K562 (cell line): ENCODE measurements at regions not wholly inside any gene's neighbourhood (a gene's known extent, or its start where the extent isn't known, plus 50 kb on each side); places are given as distances from the start of the nearest gene placed in this dataset.

Experiments
- ATAC-seq: fragments of 200-7000 bp; cut with Tn5 transposase; 3 replicates; pipeline ENCODE4 v1.9.1; 2020; ENCODE audit warnings: moderate library complexity
- BruUV-seq: library from RNA; stranded (reverse); fragments of 400-500 nt; replicated peaks from 2 replicates; lab custom pipeline; 2021; lab: Mats Ljungman, UMichigan
- CTCF ChIA-PET: fragments of 300-600 bp; formaldehyde crosslinking; extraction: SDS; loops from one replicate; lab custom pipeline; 2021; ENCODE audit warnings: low intra/inter-chr PET ratio; lab: Yijun Ruan, JAX
- POLR2A ChIA-PET: fragments of 300-600, 350-650 bp; sonication (Branson Sonifier 250); formaldehyde crosslinking; extraction: SDS; loops from one replicate; lab custom pipeline; 2021; ENCODE audit warnings: antibody characterized with exemption, inconsistent platforms; lab: Yijun Ruan, JAX
- DNase-seq, 4 experiments: peaks; one replicate each; pipeline versions ENCODE4 v3.0.0 to v3.0.0-alpha.2; 2011 to 2018; ENCODE audit warnings: low spot score in 3 of 4, mixed read lengths in 3 of 4; ENCODE audit errors: extremely low read depth in 1 of 4
- FAIRE-seq: peaks from 2 replicates; lab custom pipeline; 2011; peaks lifted over from hg19 to GRCh38; lab: Jason Lieb, UNC
- H2AFZ ChIP-seq: 2 replicates; pipeline ENCODE4 v1.6.0; 2011; ENCODE audit warnings: low read depth, low read length, control low read depth, inconsistent platforms
- H3K27ac ChIP-seq: fragments of 200-600 bp; 3 replicates; pipeline ENCODE4 v1.8.0; 2011; ENCODE audit warnings: low read depth, mild to moderate bottlenecking, control low read depth, inconsistent platforms, low read length, moderate library complexity, mixed read lengths; ENCODE audit errors: extremely low read depth
- H3K27me3 ChIP-seq, 2 experiments: fragments of 300-600 bp in 1 of 2; 2 replicates in 1 of 2; 3 replicates in 1 of 2; pipeline versions ENCODE4 v1.6.0 to v1.8.0; 2011; ENCODE audit warnings: inconsistent platforms in 2 of 2, low read length in 2 of 2, mild to moderate bottlenecking in 1 of 2, mixed read lengths in 1 of 2, moderate library complexity in 1 of 2; ENCODE audit not compliant: control insufficient read depth in 2 of 2, insufficient read depth in 2 of 2
- H3K36me3 ChIP-seq: fragments of 300-600 bp; 3 replicates; pipeline ENCODE4 v1.8.0; 2011; ENCODE audit warnings: mild to moderate bottlenecking, low read length, inconsistent platforms; ENCODE audit not compliant: control insufficient read depth, insufficient read depth
- H3K4me1 ChIP-seq, 2 experiments: fragments of 200-600 bp in 1 of 2; replicated peaks in 1 of 2; 2 replicates in 1 of 2; 3 replicates in 1 of 2; pipeline versions ENCODE4 v1.5.1 to v1.8.0; 2011; ENCODE audit warnings: inconsistent platforms in 2 of 2, low read length in 2 of 2, mild to moderate bottlenecking in 1 of 2, mixed read lengths in 1 of 2, moderate library complexity in 1 of 2; ENCODE audit not compliant: control insufficient read depth in 2 of 2, insufficient read depth in 2 of 2
- H3K4me2 ChIP-seq: 2 replicates; pipeline ENCODE4 v1.6.1; 2011; ENCODE audit warnings: low read length, control low read depth, inconsistent platforms, mixed read lengths; ENCODE audit not compliant: insufficient read depth
- H3K4me3 ChIP-seq: fragments of 200-600 bp; sonication (generic), shearing (Covaris generic); 2 replicates; pipeline ENCODE4 v1.5.1; 2016; ENCODE audit warnings: control low read depth, inconsistent platforms
- H3K79me2 ChIP-seq: fragments of 200-600 bp; 3 replicates; pipeline ENCODE4 v1.8.0; 2011; ENCODE audit warnings: low read length, inconsistent platforms; ENCODE audit not compliant: control insufficient read depth, insufficient read depth
- H3K9ac ChIP-seq, 2 experiments: 2 replicates each; pipeline versions ENCODE4 v1.6.0 to v1.6.1; 2011; ENCODE audit warnings: low read depth in 2 of 2, low read length in 2 of 2, control low read depth in 1 of 2, inconsistent platforms in 1 of 2, mild to moderate bottlenecking in 1 of 2, mixed read lengths in 1 of 2; ENCODE audit not compliant: insufficient read depth in 1 of 2
- H3K9me1 ChIP-seq: one replicate; pipeline ENCODE4 v1.6.0; 2011; ENCODE audit warnings: inconsistent platforms, mild to moderate bottlenecking, low read length, moderate library complexity; ENCODE audit not compliant: control insufficient read depth, insufficient read depth
- H3K9me3 ChIP-seq: replicated peaks from 2 replicates; pipeline ENCODE4 v1.5.1; 2011; ENCODE audit warnings: low read depth, low read length, inconsistent platforms; ENCODE audit not compliant: control insufficient read depth, insufficient read depth
- H4K20me1 ChIP-seq: replicated peaks from 2 replicates; pipeline ENCODE4 v1.6.1; 2011; ENCODE audit warnings: low read length, inconsistent platforms, mixed read lengths; ENCODE audit not compliant: control insufficient read depth, insufficient read depth
- CUX1 ChIP-seq: fragments of 200-800 bp; sonication (Bioruptor generic); IDR thresholded peaks from 2 replicates; pipeline ENCODE4 v1.6.1; 2016; ENCODE audit warnings: missing genetic modification characterization, missing compliant biosample characterization
- DMBX1 ChIP-seq: fragments of 250-450 bp; sonication (Bioruptor Pico); IDR thresholded peaks from 2 replicates; pipeline ENCODE4 v1.8.0; 2022; ENCODE audit warnings: inconsistent platforms, mild to moderate bottlenecking, moderate library complexity, borderline replicate concordance
- DPF2 ChIP-seq: fragments of 450-650 bp; IDR thresholded peaks from 2 replicates; pipeline ENCODE4 v1.6.1; 2016
- ESRRA ChIP-seq: fragments of 450-650 bp; IDR thresholded peaks from 2 replicates; pipeline ENCODE4 v1.6.1; 2014; ENCODE audit warnings: low read depth, mild to moderate bottlenecking, moderate library complexity, borderline replicate concordance
- LCOR ChIP-seq: sonication (generic); formaldehyde crosslinking; IDR thresholded peaks from 2 replicates; pipeline ENCODE4 v1.8.0; 2022; ENCODE audit warnings: mild to moderate bottlenecking, missing genetic modification reagents
- PURB ChIP-seq: sonication (generic); formaldehyde crosslinking; IDR thresholded peaks from 2 replicates; pipeline ENCODE4 v1.9.0; 2021; ENCODE audit warnings: low read depth, mild to moderate bottlenecking, missing genetic modification reagents
- RBM22 ChIP-seq: fragments of 200-400 bp; formaldehyde crosslinking; IDR thresholded peaks from 2 replicates; pipeline ENCODE4 v1.6.1; 2018; ENCODE audit warnings: low read length, low read depth; ENCODE audit not compliant: poor library complexity, severe bottlenecking
- SMAD4 ChIP-seq: fragments of 250-450 bp; sonication (Bioruptor Pico); conservative IDR thresholded peaks from 2 replicates; pipeline ENCODE4 v1.8.0; 2021; ENCODE audit warnings: inconsistent platforms, mild to moderate bottlenecking, moderate library complexity
- ZC3H8 ChIP-seq: fragments of 450-650 bp; IDR thresholded peaks from 2 replicates; pipeline ENCODE4 v1.6.1; 2017
- ZNF133 ChIP-seq: fragments of 250-450 bp; sonication (Bioruptor Pico); IDR thresholded peaks from 2 replicates; pipeline ENCODE4 v1.4.0; 2020; ENCODE audit warnings: mild to moderate bottlenecking
- ZNF347 ChIP-seq: fragments of 450-650 bp; formaldehyde crosslinking; IDR thresholded peaks from 2 replicates; pipeline ENCODE4 v1.4.0; 2020; ENCODE audit warnings: low read depth, mild to moderate bottlenecking, moderate library complexity
- ZNF507 ChIP-seq: conservative IDR thresholded peaks from 2 replicates; pipeline ENCODE4 v1.6.1; 2017; ENCODE audit warnings: missing genetic modification characterization, missing compliant biosample characterization
- in situ Hi-C: fragments of 300-500 bp; cut with MboI; formaldehyde crosslinking; loops from 4 replicates; pipeline ENCODE4 v1.15.0; 2018; ENCODE audit warnings: inconsistent platforms, mixed read lengths
- intact Hi-C: fragments of 100-400 bp; cut with micrococcal nuclease; formaldehyde crosslinking; loops from 2 replicates; pipeline ENCODE4 v1.14.2; 2022
- TF ChIP-seq, protein P1 (sequence below): sonication (generic); formaldehyde crosslinking; IDR thresholded peaks from 2 replicates; pipeline ENCODE4 v1.8.1; 2023; ENCODE audit warnings: missing genetic modification reagents, mild to moderate bottlenecking, borderline replicate concordance

DNA sequence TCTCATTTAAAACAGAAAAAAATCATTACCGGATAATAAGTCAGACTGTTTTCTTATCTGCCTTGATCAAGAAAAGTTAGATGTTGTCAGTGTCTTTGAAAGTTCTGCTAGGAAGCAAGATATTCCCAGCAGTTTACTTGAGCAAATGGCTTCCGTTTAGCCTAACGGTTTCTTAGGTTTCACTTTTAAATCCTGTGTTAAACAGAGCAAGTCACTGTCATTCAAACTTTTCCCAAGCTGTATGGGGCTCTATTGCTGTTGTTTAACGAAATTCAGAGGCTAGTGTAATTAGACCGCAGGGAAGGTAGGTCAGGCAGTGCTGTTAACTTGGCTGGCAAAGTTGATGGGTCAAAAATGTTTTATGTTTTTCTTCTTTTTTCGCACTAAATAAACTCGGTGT, 80.3 kb upstream of the NEIL3 start (continued):
- TF ChIP-seq CUX1 (CRISPR knock-in tag) (no peak), DPF2 (no peak), PURB (no peak), ZNF507 (no peak)

DNA sequence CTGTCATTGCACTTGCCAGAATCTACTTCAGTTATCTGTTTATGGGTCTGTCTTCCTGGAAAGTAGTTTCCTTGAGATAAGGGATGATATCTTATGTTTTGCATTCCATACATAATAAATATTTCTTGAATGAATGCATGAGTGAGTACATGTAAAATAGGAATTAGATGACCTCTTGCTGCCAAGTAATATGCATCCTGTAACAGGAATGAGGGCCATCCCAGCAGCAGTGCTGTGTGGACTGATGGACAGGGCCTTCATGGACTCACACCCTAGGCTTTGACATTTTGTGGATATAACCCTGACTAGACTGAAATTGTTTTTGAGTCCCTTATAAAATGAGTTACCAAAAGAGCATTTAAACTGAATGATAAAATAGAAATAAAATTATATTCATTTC, 77.2 kb upstream of the NEIL3 start:
- intact Hi-C loops (no loop called here), in situ Hi-C loops (no loop called here)
- Histone ChIP-seq H3K79me2 (no peaks in the 10 kb centered on the region), H3K36me3 (no peaks in the 10 kb centered on the region), H3K27me3 (no peaks in the 10 kb centered on the region; a peak in 1 of 5 replicates), H3K9ac (no peak overlapping the region), H3K27ac (no peak overlapping the region), H4K20me1 (no peaks in the 10 kb centered on the region), H3K9me1 (no peaks in the 10 kb centered on the region), H3K4me2 (no peak overlapping the region), H2AFZ (no peak overlapping the region), H3K4me3 (no peak overlapping the region), H3K9me3 (no peaks in the 10 kb centered on the region), H3K4me1 (peaks cover 0 to 3% of the 10 kb centered on the region in 2 experiments; a peak in 1 of 5 replicates)
- no peak for DNase-seq
- FAIRE-seq: no peak
- BruUV-seq: no TSS peak
- no peak for ATAC-seq
- ChIA-PET POLR2A (no interaction called here), CTCF (no interaction called here)
- TF ChIP-seq ZNF347 (CRISPR knock-in tag): no peak
- no peak for TF ChIP-seq SMAD4 (CRISPR knock-in tag)
- TF ChIP-seq, protein P1, sequence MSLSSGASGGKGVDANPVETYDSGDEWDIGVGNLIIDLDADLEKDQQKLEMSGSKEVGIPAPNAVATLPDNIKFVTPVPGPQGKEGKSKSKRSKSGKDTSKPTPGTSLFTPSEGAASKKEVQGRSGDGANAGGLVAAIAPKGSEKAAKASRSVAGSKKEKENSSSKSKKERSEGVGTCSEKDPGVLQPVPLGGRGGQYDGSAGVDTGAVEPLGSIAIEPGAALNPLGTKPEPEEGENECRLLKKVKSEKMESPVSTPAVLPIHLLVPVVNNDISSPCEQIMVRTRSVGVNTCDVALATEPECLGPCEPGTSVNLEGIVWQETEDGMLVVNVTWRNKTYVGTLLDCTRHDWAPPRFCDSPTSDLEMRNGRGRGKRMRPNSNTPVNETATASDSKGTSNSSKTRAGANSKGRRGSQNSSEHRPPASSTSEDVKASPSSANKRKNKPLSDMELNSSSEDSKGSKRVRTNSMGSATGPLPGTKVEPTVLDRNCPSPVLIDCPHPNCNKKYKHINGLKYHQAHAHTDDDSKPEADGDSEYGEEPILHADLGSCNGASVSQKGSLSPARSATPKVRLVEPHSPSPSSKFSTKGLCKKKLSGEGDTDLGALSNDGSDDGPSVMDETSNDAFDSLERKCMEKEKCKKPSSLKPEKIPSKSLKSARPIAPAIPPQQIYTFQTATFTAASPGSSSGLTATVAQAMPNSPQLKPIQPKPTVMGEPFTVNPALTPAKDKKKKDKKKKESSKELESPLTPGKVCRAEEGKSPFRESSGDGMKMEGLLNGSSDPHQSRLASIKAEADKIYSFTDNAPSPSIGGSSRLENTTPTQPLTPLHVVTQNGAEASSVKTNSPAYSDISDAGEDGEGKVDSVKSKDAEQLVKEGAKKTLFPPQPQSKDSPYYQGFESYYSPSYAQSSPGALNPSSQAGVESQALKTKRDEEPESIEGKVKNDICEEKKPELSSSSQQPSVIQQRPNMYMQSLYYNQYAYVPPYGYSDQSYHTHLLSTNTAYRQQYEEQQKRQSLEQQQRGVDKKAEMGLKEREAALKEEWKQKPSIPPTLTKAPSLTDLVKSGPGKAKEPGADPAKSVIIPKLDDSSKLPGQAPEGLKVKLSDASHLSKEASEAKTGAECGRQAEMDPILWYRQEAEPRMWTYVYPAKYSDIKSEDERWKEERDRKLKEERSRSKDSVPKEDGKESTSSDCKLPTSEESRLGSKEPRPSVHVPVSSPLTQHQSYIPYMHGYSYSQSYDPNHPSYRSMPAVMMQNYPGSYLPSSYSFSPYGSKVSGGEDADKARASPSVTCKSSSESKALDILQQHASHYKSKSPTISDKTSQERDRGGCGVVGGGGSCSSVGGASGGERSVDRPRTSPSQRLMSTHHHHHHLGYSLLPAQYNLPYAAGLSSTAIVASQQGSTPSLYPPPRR (CRISPR knock-in tag): no peak
- TF ChIP-seq ZNF133 (CRISPR knock-in tag): no peak
- TF ChIP-seq ZC3H8: no peak
- TF ChIP-seq LCOR (CRISPR knock-in tag): no peak
- no peak for TF ChIP-seq ESRRA
- no peak for TF ChIP-seq RBM22
- no peak for TF ChIP-seq DMBX1 (CRISPR knock-in tag)
